Stimulated activated CD4-positive, alpha-beta T cell treated with anti-CD3 and anti-CD28 coated beads, Interleukin-12 subunit alpha, Interleukin-12 subunit beta, amount 100 ng/mL, for 48 hours (primary cell): ENCODE measurements at regions not wholly inside any gene's neighbourhood (a gene's known extent, or its start where the extent isn't known, plus 50 kb on each side); places are given as distances from the start of the nearest gene placed in this dataset.
A peak's percentile ranks its signal among the peaks of the same experiment; 100 is the strongest.

Experiments
- DNase-seq, 3 donors: peaks; one replicate each; pipeline ENCODE4 v3.0.0-alpha.2; 2020; ENCODE audit warnings: low read depth in 2 of 3, low spot score in 1 of 3

GRCh38 chr13:40206241-40207000 lies 460.0 kb downstream of the FOXO1 start:
- DNase-seq = no peak

DNA sequence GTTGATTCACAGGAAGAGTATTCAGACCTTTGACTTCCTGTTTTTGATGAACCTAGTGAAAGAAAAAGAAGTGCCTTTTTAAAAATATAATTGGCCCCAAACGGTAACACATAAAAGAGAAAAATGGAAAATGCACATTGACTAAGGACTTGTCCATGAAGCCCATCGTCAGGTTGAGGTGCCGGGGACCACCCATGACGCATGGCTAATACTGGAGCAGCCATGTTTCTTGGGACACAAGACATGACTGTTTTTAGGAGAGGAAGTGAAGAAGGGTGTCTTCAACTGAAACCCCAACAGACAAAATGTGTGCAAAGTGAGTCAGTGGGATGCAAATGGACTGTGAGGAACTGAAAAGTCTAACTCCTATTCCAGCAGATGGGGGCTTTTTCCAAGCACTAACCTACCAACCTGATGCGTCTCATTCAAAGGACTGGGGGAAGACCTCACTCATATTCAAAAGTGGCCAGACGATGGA lies 459.4 kb downstream of the FOXO1 start:
- DNase-seq = no peak

- no peak for DNase-seq
Observed at GRCh38 chr13:40208517-40208916, 457.9 kb downstream of the FOXO1 start.

- no peak for DNase-seq
Observed at GRCh38 chr13:40210865-40211585, 455.4 kb downstream of the FOXO1 start.

GRCh38 chr13:40211586-40211968 lies 454.9 kb downstream of the FOXO1 start:
- no peak for DNase-seq

- DNase-seq = no peak
Observed at GRCh38 chr13:40213779-40214178, 452.7 kb downstream of the FOXO1 start.

DNA sequence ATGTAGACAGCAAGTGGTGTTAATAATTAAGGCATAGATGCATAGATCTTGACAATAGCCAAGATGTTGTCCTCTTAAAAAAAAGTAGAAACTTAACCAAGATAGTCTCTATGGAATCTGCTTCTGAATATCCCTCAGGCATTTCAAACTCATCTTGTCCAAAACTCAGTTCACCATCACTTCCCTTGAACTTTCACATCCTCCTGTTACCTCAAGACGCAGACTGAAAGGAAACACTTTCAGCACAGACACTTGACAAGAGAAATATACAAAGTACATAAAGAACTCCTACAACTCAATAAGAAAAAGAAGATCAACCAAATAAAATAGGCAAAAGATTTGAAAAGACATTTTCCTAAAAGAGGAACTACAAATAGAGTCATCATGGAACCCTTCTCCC lies 451.1 kb downstream of the FOXO1 start:
- DNase-seq = no peak

DNA sequence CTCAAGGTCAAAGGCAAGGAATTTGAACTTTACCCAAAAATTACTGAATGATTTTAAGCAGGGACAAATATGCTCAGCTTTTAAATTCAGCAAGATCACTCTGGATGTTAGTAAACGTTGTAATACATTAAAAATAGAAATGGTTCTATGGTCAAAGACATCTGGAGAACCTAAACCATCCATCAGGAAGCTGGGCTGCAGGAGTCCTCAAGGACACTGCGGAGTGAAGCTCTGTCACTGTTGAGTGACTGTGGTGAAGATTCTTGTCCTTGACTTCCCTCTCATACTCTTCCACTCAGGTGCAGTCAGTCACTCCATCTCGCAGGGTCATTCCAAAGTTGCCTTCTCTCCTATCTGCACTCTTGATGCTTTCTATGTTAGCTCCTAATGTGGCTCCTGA lies 450.7 kb downstream of the FOXO1 start:
- no peak for DNase-seq

DNA sequence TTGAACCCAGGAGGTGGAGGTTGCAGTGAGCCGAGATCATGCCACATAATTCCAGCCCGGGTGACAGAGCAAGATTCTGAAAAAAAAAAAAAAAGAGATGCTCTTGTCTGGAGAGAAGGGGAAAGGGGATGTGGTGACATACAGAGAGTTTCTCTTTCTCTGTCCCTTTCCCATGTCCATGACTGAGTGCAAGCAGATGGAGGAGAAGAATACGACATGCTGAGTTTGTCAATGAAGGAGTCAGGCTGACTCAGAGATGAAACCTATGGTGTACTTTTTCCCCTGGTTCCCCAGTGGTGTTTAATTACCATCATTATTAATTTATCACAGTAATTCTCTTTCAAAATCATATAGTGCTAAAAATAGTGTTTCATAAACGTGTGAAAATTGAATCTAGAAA lies 448.8 kb downstream of the FOXO1 start:
- DNase-seq = no peak

DNA sequence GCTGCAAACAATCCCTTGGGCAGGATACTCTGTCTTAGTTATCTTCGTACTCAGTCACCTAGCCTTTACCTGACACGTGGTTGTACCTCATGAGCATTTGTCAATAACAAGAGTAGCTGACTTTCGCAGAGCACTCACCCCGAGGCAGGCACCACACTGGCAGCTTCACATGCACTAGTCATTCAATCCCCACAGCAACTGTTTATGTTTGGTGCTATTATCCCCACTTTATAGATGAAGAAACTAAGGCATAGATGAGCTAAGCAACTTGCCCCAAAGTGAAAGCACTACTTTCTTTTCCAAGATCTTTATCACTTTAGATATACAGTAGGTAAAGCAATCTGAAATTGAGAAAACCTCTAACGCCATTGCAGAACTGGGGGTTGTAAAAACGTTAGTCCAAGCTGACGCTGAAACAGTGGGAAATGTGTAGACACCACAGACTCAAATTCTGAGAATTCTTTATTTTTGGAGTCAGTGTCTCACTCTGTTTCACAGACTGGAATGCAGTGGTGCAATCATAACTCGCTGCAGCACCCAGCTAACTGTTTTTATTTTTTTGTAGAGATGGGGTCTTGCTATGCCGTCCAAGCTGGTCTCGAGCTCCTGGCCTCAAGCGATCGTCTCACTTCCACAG lies 446.0 kb downstream of the FOXO1 start:
- DNase-seq = peak in 2 of 3 donors; percentile 34 to 53

DNA sequence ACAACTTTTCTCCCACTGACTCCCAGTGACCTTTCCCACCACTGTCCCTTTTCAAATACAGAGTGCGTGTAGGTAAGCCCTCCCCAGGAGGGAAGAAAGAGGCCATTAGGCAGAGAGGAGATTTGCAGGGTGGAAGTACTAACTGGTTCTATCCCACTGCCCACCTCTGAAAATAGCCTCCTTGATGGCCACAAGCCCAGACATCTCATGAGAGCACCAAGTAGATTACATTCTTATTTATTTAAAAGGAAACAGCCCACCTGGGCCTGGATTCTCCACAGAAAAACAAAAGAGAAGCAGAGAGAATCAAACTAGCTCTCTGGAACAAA lies 445.3 kb downstream of the FOXO1 start:
- no peak for DNase-seq

GRCh38 chr13:40221460-40222201 lies 444.8 kb downstream of the FOXO1 start:
- peak in 2 of 3 donors; percentile 23 to 25 for DNase-seq

GRCh38 chr13:40223585-40223984 lies 442.9 kb downstream of the FOXO1 start:
- DNase-seq = no peak

DNA sequence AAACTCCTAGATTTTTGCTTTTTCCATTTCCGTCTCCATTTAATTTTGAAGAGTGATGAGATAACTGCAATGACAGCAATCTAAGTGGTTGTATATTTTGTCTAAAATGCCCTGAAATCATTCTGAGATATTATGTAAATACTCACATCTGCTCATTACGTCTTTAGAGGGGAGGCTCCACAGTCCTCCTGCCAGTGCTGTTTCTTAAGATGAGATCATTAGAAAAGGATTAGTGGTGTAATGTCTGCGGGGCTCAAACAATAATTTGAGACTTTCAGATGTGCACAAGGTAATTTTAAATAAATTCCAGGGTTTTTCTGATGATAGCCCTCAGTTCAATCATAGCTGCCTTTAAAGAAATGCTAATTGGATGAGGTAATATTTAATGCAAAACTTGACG lies 437.9 kb downstream of the FOXO1 start:
- DNase-seq = no peak

DNA sequence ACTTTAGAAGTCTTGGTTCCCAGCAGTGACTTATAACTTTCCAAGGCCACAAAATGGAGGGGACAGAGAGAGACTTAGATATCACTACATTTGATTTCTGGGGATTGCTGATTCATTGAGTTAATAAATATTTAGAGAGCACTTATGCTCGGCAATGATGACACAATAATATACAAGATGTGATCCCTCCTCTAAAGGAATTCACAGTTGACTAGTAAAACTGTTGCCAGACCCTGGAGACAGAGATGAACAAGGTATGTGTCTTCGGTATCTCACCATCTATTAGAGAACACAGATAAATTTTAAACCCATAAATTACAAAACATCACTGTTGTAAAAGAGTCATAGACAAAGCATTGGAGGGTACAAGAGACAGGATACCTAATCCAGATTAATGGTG lies 437.5 kb downstream of the FOXO1 start:
- no peak for DNase-seq

DNA sequence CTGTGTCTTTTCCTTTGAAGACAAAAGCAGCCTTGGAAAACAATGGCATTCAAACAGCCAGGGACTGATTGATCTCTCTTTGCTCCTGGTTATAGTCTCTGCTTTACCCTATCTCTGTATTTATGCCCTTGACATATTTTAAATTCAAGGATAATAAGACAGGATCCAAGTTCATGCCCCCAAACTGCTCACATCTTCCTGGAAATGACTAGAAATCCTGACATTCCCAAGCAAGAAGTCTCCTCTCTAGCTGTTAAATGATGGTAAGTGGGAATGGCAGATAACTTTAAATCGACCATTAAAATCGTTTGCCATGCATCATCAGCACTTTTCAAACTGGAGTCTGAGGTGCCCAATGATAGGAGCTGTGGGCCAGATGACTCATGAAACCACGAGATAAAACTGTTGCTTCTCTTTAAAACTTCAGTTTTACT lies 435.6 kb downstream of the FOXO1 start:
- no peak for DNase-seq

DNA sequence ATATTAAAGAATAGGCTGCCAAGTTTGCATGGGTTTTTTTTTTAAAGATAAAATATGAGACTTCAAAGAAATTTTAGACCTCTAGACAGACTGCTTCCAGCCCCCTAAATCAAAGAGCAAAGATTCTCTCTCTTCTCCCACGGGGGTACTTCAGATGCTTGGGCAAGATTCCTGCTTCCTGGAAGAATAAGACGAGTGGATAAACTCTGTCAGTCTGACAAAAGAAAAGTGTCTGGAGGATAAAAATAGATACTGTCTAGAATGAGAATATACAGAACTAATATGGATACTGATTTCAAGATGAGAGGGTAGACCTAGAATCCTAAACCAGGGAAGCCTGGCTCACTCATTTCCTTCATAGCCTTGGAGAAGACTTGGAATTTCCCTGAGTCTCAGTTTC lies 435.1 kb downstream of the FOXO1 start:
- no peak for DNase-seq

DNA sequence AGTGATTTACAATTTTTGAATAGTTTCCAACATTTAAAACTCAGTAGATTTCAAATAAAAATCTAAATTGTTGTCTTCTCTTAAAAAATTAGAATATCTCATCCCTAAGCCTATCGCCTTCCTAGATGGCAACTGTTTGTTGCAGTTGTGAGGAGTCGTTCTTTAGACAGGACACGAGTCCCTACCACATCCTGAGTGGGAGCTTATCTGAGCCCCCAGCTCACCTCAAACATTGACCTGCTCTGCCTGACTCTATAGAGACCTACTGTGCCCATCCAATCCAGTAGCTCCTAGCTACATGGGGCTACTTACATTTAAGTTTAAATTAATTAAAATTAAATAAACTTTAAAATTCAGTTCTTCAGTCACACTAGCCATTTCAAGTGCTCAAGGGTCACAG lies 434.7 kb downstream of the FOXO1 start:
- no peak for DNase-seq

GRCh38 chr13:40232311-40233040 lies 434.0 kb downstream of the FOXO1 start:
- DNase-seq = no peak

DNA sequence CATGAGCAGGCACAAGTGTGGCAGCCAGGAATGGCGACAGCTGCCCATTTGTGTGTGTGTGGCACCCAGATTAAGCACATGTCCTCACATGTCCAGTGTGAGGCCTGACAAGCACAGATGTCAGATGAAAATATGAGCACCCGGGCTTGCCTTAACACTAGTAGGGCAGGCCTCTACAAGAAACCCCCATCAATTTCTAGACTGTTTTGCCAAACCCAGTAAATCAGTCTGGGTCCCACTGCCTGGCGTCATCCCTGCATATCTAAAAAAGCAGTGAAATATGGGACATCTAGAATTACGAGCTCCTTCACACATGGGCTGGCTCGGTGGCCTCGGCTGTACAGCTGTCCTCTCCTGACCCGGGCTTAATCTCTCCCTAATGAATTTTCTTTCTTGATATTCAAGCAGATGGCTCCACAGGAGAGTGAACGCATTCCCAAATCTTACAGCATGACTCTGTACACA lies 432.7 kb downstream of the FOXO1 start:
- no peak for DNase-seq
